K562 (cell line): ENCODE measurements at regions not wholly inside any gene's neighbourhood (a gene's known extent, or its start where the extent isn't known, plus 50 kb on each side); places are given as distances from the start of the nearest gene placed in this dataset.

ENCODE experiments used
- ATAC-seq: fragments of 200-7000 bp; cut with Tn5 transposase; 3 replicates; pipeline ENCODE4 v1.9.1; 2020; ENCODE audit warnings: moderate library complexity
- BruUV-seq: library from RNA; stranded (reverse); fragments of 400-500 nt; replicated peaks from 2 replicates; lab custom pipeline; 2021; lab: Mats Ljungman, UMichigan
- CTCF ChIA-PET: fragments of 300-600 bp; formaldehyde crosslinking; extraction: SDS; loops from one replicate; lab custom pipeline; 2021; ENCODE audit warnings: low intra/inter-chr PET ratio; lab: Yijun Ruan, JAX
- POLR2A ChIA-PET: fragments of 300-600, 350-650 bp; sonication (Branson Sonifier 250); formaldehyde crosslinking; extraction: SDS; loops from one replicate; lab custom pipeline; 2021; ENCODE audit warnings: antibody characterized with exemption, inconsistent platforms; lab: Yijun Ruan, JAX
- DNase-seq, 4 experiments: peaks; one replicate each; pipeline versions ENCODE4 v3.0.0 to v3.0.0-alpha.2; 2011 to 2018; ENCODE audit warnings: low spot score in 3 of 4, mixed read lengths in 3 of 4; ENCODE audit errors: extremely low read depth in 1 of 4
- FAIRE-seq: peaks from 2 replicates; lab custom pipeline; 2011; peaks lifted over from hg19 to GRCh38; lab: Jason Lieb, UNC
- H2AFZ ChIP-seq: 2 replicates; pipeline ENCODE4 v1.6.0; 2011; ENCODE audit warnings: low read depth, low read length, control low read depth, inconsistent platforms
- H3K27ac ChIP-seq: fragments of 200-600 bp; 3 replicates; pipeline ENCODE4 v1.8.0; 2011; ENCODE audit warnings: low read depth, mild to moderate bottlenecking, control low read depth, inconsistent platforms, low read length, moderate library complexity, mixed read lengths; ENCODE audit errors: extremely low read depth
- H3K27me3 ChIP-seq, 2 experiments: fragments of 300-600 bp in 1 of 2; 2 replicates in 1 of 2; 3 replicates in 1 of 2; pipeline versions ENCODE4 v1.6.0 to v1.8.0; 2011; ENCODE audit warnings: inconsistent platforms in 2 of 2, low read length in 2 of 2, mild to moderate bottlenecking in 1 of 2, mixed read lengths in 1 of 2, moderate library complexity in 1 of 2; ENCODE audit not compliant: control insufficient read depth in 2 of 2, insufficient read depth in 2 of 2
- H3K36me3 ChIP-seq: fragments of 300-600 bp; 3 replicates; pipeline ENCODE4 v1.8.0; 2011; ENCODE audit warnings: mild to moderate bottlenecking, low read length, inconsistent platforms; ENCODE audit not compliant: control insufficient read depth, insufficient read depth
- H3K4me1 ChIP-seq, 2 experiments: fragments of 200-600 bp in 1 of 2; replicated peaks in 1 of 2; 2 replicates in 1 of 2; 3 replicates in 1 of 2; pipeline versions ENCODE4 v1.5.1 to v1.8.0; 2011; ENCODE audit warnings: inconsistent platforms in 2 of 2, low read length in 2 of 2, mild to moderate bottlenecking in 1 of 2, mixed read lengths in 1 of 2, moderate library complexity in 1 of 2; ENCODE audit not compliant: control insufficient read depth in 2 of 2, insufficient read depth in 2 of 2
- H3K4me2 ChIP-seq: 2 replicates; pipeline ENCODE4 v1.6.1; 2011; ENCODE audit warnings: low read length, control low read depth, inconsistent platforms, mixed read lengths; ENCODE audit not compliant: insufficient read depth
- H3K4me3 ChIP-seq: fragments of 200-600 bp; sonication (generic), shearing (Covaris generic); 2 replicates; pipeline ENCODE4 v1.5.1; 2016; ENCODE audit warnings: control low read depth, inconsistent platforms
- H3K79me2 ChIP-seq: fragments of 200-600 bp; 3 replicates; pipeline ENCODE4 v1.8.0; 2011; ENCODE audit warnings: low read length, inconsistent platforms; ENCODE audit not compliant: control insufficient read depth, insufficient read depth
- H3K9ac ChIP-seq, 2 experiments: 2 replicates each; pipeline versions ENCODE4 v1.6.0 to v1.6.1; 2011; ENCODE audit warnings: low read depth in 2 of 2, low read length in 2 of 2, control low read depth in 1 of 2, inconsistent platforms in 1 of 2, mild to moderate bottlenecking in 1 of 2, mixed read lengths in 1 of 2; ENCODE audit not compliant: insufficient read depth in 1 of 2
- H3K9me1 ChIP-seq: one replicate; pipeline ENCODE4 v1.6.0; 2011; ENCODE audit warnings: inconsistent platforms, mild to moderate bottlenecking, low read length, moderate library complexity; ENCODE audit not compliant: control insufficient read depth, insufficient read depth
- H3K9me3 ChIP-seq: replicated peaks from 2 replicates; pipeline ENCODE4 v1.5.1; 2011; ENCODE audit warnings: low read depth, low read length, inconsistent platforms; ENCODE audit not compliant: control insufficient read depth, insufficient read depth
- H4K20me1 ChIP-seq: replicated peaks from 2 replicates; pipeline ENCODE4 v1.6.1; 2011; ENCODE audit warnings: low read length, inconsistent platforms, mixed read lengths; ENCODE audit not compliant: control insufficient read depth, insufficient read depth
- CBX2 ChIP-seq: fragments of 200-600 bp; sonication (generic); IDR thresholded peaks from one replicate; pipeline ENCODE4 v1.6.1; 2012; ENCODE audit warnings: mild to moderate bottlenecking, low read length, inconsistent platforms; ENCODE audit not compliant: insufficient read depth, poor library complexity, severe bottlenecking
- CBX5 ChIP-seq: IDR thresholded peaks from 2 replicates; pipeline ENCODE4 v1.6.1; 2014; ENCODE audit warnings: low read depth, borderline replicate concordance
- CREB3L1 ChIP-seq: fragments of 450-650 bp; IDR thresholded peaks from 2 replicates; pipeline ENCODE4 v1.6.1; 2014; ENCODE audit warnings: low read depth, mild to moderate bottlenecking, moderate library complexity, borderline replicate concordance
- IFI16 ChIP-seq: fragments of 250-450 bp; sonication (Bioruptor Pico); IDR thresholded peaks from 2 replicates; pipeline ENCODE4 v2.1.2; 2022; ENCODE audit warnings: mild to moderate bottlenecking, inconsistent platforms
- JUN ChIP-seq, 2 experiments: sonication (generic) in 1 of 2; formaldehyde crosslinking in 1 of 2; IDR thresholded peaks; 2 replicates each; pipeline versions ENCODE4 v1.6.1 to v1.8.0; 2012 to 2022; ENCODE audit warnings: borderline replicate concordance in 2 of 2, mild to moderate bottlenecking in 2 of 2, improper control_type of control experiment in 1 of 2, low read depth in 1 of 2, low read length in 1 of 2, missing genetic modification reagents in 1 of 2
- MTA3 ChIP-seq: fragments of 450-650 bp; formaldehyde crosslinking; IDR thresholded peaks from 2 replicates; pipeline ENCODE4 v1.6.1; 2017; ENCODE audit warnings: mild to moderate bottlenecking, borderline replicate concordance
- NCOA2 ChIP-seq, 2 experiments: fragments of 450-650 bp; IDR thresholded peaks; 2 replicates each; pipeline ENCODE4 v1.6.1; 2018; ENCODE audit warnings: mild to moderate bottlenecking in 2 of 2, moderate library complexity in 1 of 2; ENCODE audit not compliant: partially characterized antibody in 2 of 2
- POLR2A ChIP-seq: fragments of 450-650 bp; conservative IDR thresholded peaks from 2 replicates; pipeline ENCODE4 v1.6.1; 2016
- SMARCE1 ChIP-seq: fragments of 450-650 bp; IDR thresholded peaks from 2 replicates; pipeline ENCODE4 v1.7.1; 2016; ENCODE audit warnings: mild to moderate bottlenecking
- SNAPC5 ChIP-seq: fragments of 250-450 bp; sonication (Bioruptor Pico); IDR thresholded peaks from 2 replicates; pipeline ENCODE4 v1.8.0; 2021; ENCODE audit warnings: moderate library complexity, mild to moderate bottlenecking, inconsistent platforms
- TRIM24 ChIP-seq, 2 experiments: fragments of 450-650 bp; IDR thresholded peaks; 2 replicates each; pipeline ENCODE4 v1.6.1; 2016
- ZFP1 ChIP-seq: fragments of 450-650 bp; formaldehyde crosslinking; IDR thresholded peaks from 2 replicates; pipeline ENCODE4 v1.4.0; 2020; ENCODE audit warnings: mild to moderate bottlenecking, mixed read lengths
- ZNF134 ChIP-seq: fragments of 250-450 bp; sonication (Bioruptor Pico); conservative IDR thresholded peaks from 2 replicates; pipeline ENCODE4 v1.4.0; 2020
- ZNF347 ChIP-seq: fragments of 450-650 bp; formaldehyde crosslinking; IDR thresholded peaks from 2 replicates; pipeline ENCODE4 v1.4.0; 2020; ENCODE audit warnings: low read depth, mild to moderate bottlenecking, moderate library complexity
- ZNF551 ChIP-seq: fragments of 250-450 bp; sonication (Bioruptor Pico); IDR thresholded peaks from 2 replicates; pipeline ENCODE4 v1.5.0; 2021; ENCODE audit warnings: mild to moderate bottlenecking, moderate library complexity
- ZNF57 ChIP-seq: fragments of 450-650 bp; formaldehyde crosslinking; IDR thresholded peaks from 2 replicates; pipeline ENCODE4 v1.4.0; 2020; ENCODE audit warnings: mild to moderate bottlenecking, moderate library complexity
- ZNF699 ChIP-seq: fragments of 250-450 bp; sonication (Bioruptor Pico); IDR thresholded peaks from 2 replicates; pipeline ENCODE4 v1.8.0; 2021; ENCODE audit warnings: mild to moderate bottlenecking, moderate library complexity; ENCODE audit not compliant: insufficient replicate concordance
- ZNF785 ChIP-seq: fragments of 250-450 bp; sonication (Bioruptor Pico); IDR thresholded peaks from 2 replicates; pipeline ENCODE4 v1.4.0; 2020; ENCODE audit warnings: mild to moderate bottlenecking
- WGBS: fragments of 100-300 bp; shearing (Covaris generic); methylation state at CpG from one replicate; pipeline ENCODE4 v1.1.6; 2016; ENCODE audit warnings: low coverage, mixed read lengths; ENCODE audit not compliant: insufficient coverage; ENCODE audit errors: missing lambda C conversion rate; 5-methylcytosine and 5-hydroxymethylcytosine counted together
- in situ Hi-C: fragments of 300-500 bp; cut with MboI; formaldehyde crosslinking; loops from 4 replicates; pipeline ENCODE4 v1.15.0; 2018; ENCODE audit warnings: inconsistent platforms, mixed read lengths
- intact Hi-C: fragments of 100-400 bp; cut with micrococcal nuclease; formaldehyde crosslinking; loops from 2 replicates; pipeline ENCODE4 v1.14.2; 2022

- Histone ChIP-seq H3K27me3 (no peaks in the 10 kb centered on the region), H3K9ac (no peak overlapping the region), H2AFZ (no peak overlapping the region), H3K4me3 (no peak overlapping the region), H3K4me1 (no peaks in the 10 kb centered on the region), H3K9me3 (no peaks in the 10 kb centered on the region), H3K79me2 (no peaks in the 10 kb centered on the region), H4K20me1 (no peaks in the 10 kb centered on the region), H3K9me1 (no peaks in the 10 kb centered on the region), H3K36me3 (no peaks in the 10 kb centered on the region), H3K4me2 (no peak overlapping the region), H3K27ac (no peak overlapping the region)
- in situ Hi-C loops (no loop called here), intact Hi-C loops (no loop called here)
- no peak for TF ChIP-seq MTA3
- no peak for TF ChIP-seq ZNF551 (CRISPR knock-in tag)
- TF ChIP-seq SMARCE1, result no peak
- no peak for FAIRE-seq
- ChIA-PET POLR2A (no interaction called here), CTCF (no interaction called here)
- BruUV-seq, result no TSS peak
- ATAC-seq, result no peak
- no peak for DNase-seq
- 4% methylated on average over 5 of the region's 5 CpGs for WGBS
Observed at GRCh38 chr3:74500257-74500656, 114.2 kb downstream of the CNTN3 start.

GRCh38 chr3:74491874-74492273 lies 122.6 kb downstream of the CNTN3 start:
- Histone ChIP-seq H3K27me3 (no peaks in the 10 kb centered on the region), H3K9ac (no peak overlapping the region), H2AFZ (no peak overlapping the region), H4K20me1 (no peaks in the 10 kb centered on the region), H3K36me3 (no peaks in the 10 kb centered on the region), H3K9me3 (no peaks in the 10 kb centered on the region), H3K4me1 (no peaks in the 10 kb centered on the region), H3K4me2 (no peak overlapping the region), H3K27ac (no peak overlapping the region), H3K79me2 (no peaks in the 10 kb centered on the region), H3K9me1 (no peaks in the 10 kb centered on the region), H3K4me3 (no peak overlapping the region)
- no TSS peak for BruUV-seq
- intact Hi-C loops, result no loop called here
- WGBS, result 0% methylated on average over 1 of the region's 1 CpG
- DNase-seq, result no peak
- no peak for ATAC-seq
- in situ Hi-C loops, result no loop called here
- FAIRE-seq, result no peak
- POLR2A ChIA-PET, result no interaction called here
- CTCF ChIA-PET, result no interaction called here
- TF ChIP-seq CBX5, result no peak
- no peak for TF ChIP-seq ZNF785 (CRISPR knock-in tag)
- no peak for TF ChIP-seq ZNF134
- TF ChIP-seq POLR2A, result no peak
- TF ChIP-seq ZNF57 (CRISPR knock-in tag), result no peak
- no peak for TF ChIP-seq ZNF699 (CRISPR knock-in tag)
- no peak for TF ChIP-seq ZNF347 (CRISPR knock-in tag)
- no peak for TF ChIP-seq TRIM24 (IDR thresholded peaks at IDR 0.05)
- TF ChIP-seq JUN (IDR thresholded peaks at IDR 0.05; ENCODE audit: borderline replicate concordance, low read depth, low read length), result no peak
- TF ChIP-seq JUN (CRISPR knock-in tag; IDR thresholded peaks at IDR 0.05; ENCODE audit: borderline replicate concordance), result no peak
- no peak for TF ChIP-seq SNAPC5 (CRISPR knock-in tag)
- TF ChIP-seq CREB3L1, result no peak
- no peak for TF ChIP-seq IFI16 (CRISPR knock-in tag)
- no peak for TF ChIP-seq CBX2
- TF ChIP-seq ZFP1 (CRISPR knock-in tag), result no peak
- no peak for TF ChIP-seq NCOA2 (IDR thresholded peaks at IDR 0.05; ENCODE audit: partially characterized antibody in 2 of 2)
